A673 (cell line): ENCODE measurements at regions not wholly inside any gene's neighbourhood (a gene's known extent, or its start where the extent isn't known, plus 50 kb on each side); places are given as distances from the start of the nearest gene placed in this dataset.

Experiments
- BruUV-seq: library from RNA; stranded (reverse); fragments of 400-500 nt; replicated peaks from 2 replicates; lab custom pipeline; 2021; lab: Mats Ljungman, UMichigan
- CTCF ChIA-PET: fragments of 300-600 bp; sonication (Branson Sonifier 250); formaldehyde crosslinking; loops from one replicate; lab custom pipeline; 2022; ENCODE audit warnings: antibody characterized with exemption; lab: Charles Lee
- POLR2A ChIA-PET: fragments of 300-600 bp; sonication (Branson Sonifier 250); formaldehyde crosslinking; loops from one replicate; lab custom pipeline; 2022; ENCODE audit warnings: antibody characterized with exemption; ENCODE audit not compliant: low non-redundant PET; lab: Charles Lee
- DNase-seq: peaks from one replicate; pipeline ENCODE4 v3.0.0-alpha.2; 2015; ENCODE audit warnings: low spot score
- H3K27ac ChIP-seq: fragments of 200-600 bp; sonication (generic); 2 replicates; pipeline ENCODE4 v1.5.1; 2016; ENCODE audit warnings: mixed run types, low read depth, mild to moderate bottlenecking, mixed read lengths, antibody characterized with exemption, low read length; ENCODE audit not compliant: poor library complexity, severe bottlenecking
- H3K27me3 ChIP-seq: fragments of 200-600 bp; sonication (generic); replicated peaks from 2 replicates; pipeline ENCODE4 v1.6.1; 2017; ENCODE audit warnings: mixed run types, low read depth, mild to moderate bottlenecking, mixed read lengths, antibody characterized with exemption, low read length; ENCODE audit not compliant: insufficient read depth, poor library complexity
- H3K36me3 ChIP-seq: fragments of 200-600 bp; sonication (generic); 2 replicates; pipeline ENCODE4 v1.6.1; 2016; ENCODE audit warnings: mixed run types, mild to moderate bottlenecking, mixed read lengths, antibody characterized with exemption, low read length; ENCODE audit not compliant: insufficient read depth, poor library complexity, severe bottlenecking
- H3K4me1 ChIP-seq: fragments of 200-600 bp; sonication (generic); 2 replicates; pipeline ENCODE4 v1.6.1; 2017; ENCODE audit warnings: mixed run types, mild to moderate bottlenecking, mixed read lengths, antibody characterized with exemption, low read length; ENCODE audit not compliant: insufficient read depth, poor library complexity, severe bottlenecking
- H3K4me3 ChIP-seq: fragments of 200-600 bp; sonication (generic); 2 replicates; pipeline ENCODE4 v1.5.1; 2016; ENCODE audit warnings: low read depth, mixed run types, mild to moderate bottlenecking, mixed read lengths, low read length; ENCODE audit not compliant: poor library complexity, severe bottlenecking
- H3K9me3 ChIP-seq: fragments of 200-600 bp; sonication (generic); 2 replicates; pipeline ENCODE4 v1.6.1; 2016; ENCODE audit warnings: mixed run types, low read depth, mild to moderate bottlenecking, mixed read lengths, antibody characterized with exemption, low read length; ENCODE audit not compliant: poor library complexity, severe bottlenecking
- CTCF ChIP-seq: fragments of 300-800, 200-600 bp; sonication (generic); conservative IDR thresholded peaks from 2 replicates; pipeline ENCODE4 v1.5.1; 2017; ENCODE audit warnings: low read depth, mild to moderate bottlenecking, antibody characterized with exemption, low read length, moderate library complexity, mixed read lengths
- EZH2 ChIP-seq: fragments of 200-600 bp; sonication (generic); IDR thresholded peaks from 2 replicates; pipeline ENCODE4 v1.6.1; 2017; ENCODE audit warnings: borderline replicate concordance, low read depth, mild to moderate bottlenecking, mixed read lengths, antibody characterized with exemption, low read length; ENCODE audit not compliant: poor library complexity, severe bottlenecking
- intact Hi-C: fragments of 100-400 bp; cut with micrococcal nuclease; formaldehyde crosslinking; loops from one replicate; pipeline ENCODE4 v1.10.0; 2022; ENCODE audit not compliant: unreplicated experiment

- Histone ChIP-seq H3K27me3 (peaks cover 36% of the 10 kb centered on the region), H3K4me1 (peaks cover 10% of the 10 kb centered on the region), H3K27ac (no peak overlapping the region), H3K9me3 (no peaks in the 10 kb centered on the region), H3K4me3 (no peak overlapping the region), H3K36me3 (no peaks in the 10 kb centered on the region)
- ChIA-PET POLR2A (no interaction called here), CTCF (interaction anchor here (0.6 to 0.7 kb wide), 2 partner anchors 50 to 158 kb away, joined by 3 to 5 read pairs; no protein-coding TSS in a partner anchor)
- peak; percentile 27 for DNase-seq
- TF ChIP-seq EZH2 (no peak), CTCF (peak; percentile 24; the same call in 1 of the 2 replicates)
- intact Hi-C loops = loop anchor here (1.0 kb wide), 1 partner anchor 191 kb away; no protein-coding TSS in a partner anchor
- BruUV-seq = no TSS peak
Measured at GRCh38 chr4:41883988-41884734, 51.1 kb upstream of the TMEM33 start.

- no peaks in the 10 kb centered on the region for H3K36me3 ChIP-seq
- POLR2A ChIA-PET = no interaction called here
- H3K4me3 ChIP-seq = peak overlapping the region; percentile 40
- no peak overlapping the region for H3K27ac ChIP-seq
- CTCF ChIA-PET = no interaction called here
- H3K27me3 ChIP-seq = peaks cover 50% of the 10 kb centered on the region
- peaks cover 10% of the 10 kb centered on the region for H3K4me1 ChIP-seq
- intact Hi-C loops = loop anchor here (1.0 kb wide), 1 partner anchor 189 kb away; no protein-coding TSS in a partner anchor
- peak; percentile 47 for DNase-seq
- no peaks in the 10 kb centered on the region for H3K9me3 ChIP-seq
- TF ChIP-seq EZH2 (peak; percentile 31), CTCF (peak; percentile 93)
- no TSS peak for BruUV-seq
Measured at GRCh38 chr4:41882625-41883347, 52.4 kb upstream of the TMEM33 start.

- Histone ChIP-seq H3K9me3 (no peaks in the 10 kb centered on the region), H3K36me3 (no peaks in the 10 kb centered on the region), H3K27me3 (peaks cover 57% of the 10 kb centered on the region), H3K4me1 (peaks cover 10% of the 10 kb centered on the region), H3K27ac (no peak overlapping the region), H3K4me3 (peak overlapping the region; percentile 40)
- CTCF ChIA-PET = no interaction called here
- POLR2A ChIA-PET = no interaction called here
- DNase-seq = no peak
- intact Hi-C loops = no loop called here
- peak; percentile 95 for TF ChIP-seq EZH2
- TF ChIP-seq CTCF = no peak
- no TSS peak for BruUV-seq
Measured at GRCh38 chr4:41881981-41882624, 53.1 kb upstream of the TMEM33 start.
